Nephron (organoid): ENCODE measurements at regions not wholly inside any gene's neighbourhood (a gene's known extent, or its start where the extent isn't known, plus 50 kb on each side); places are given as distances from the start of the nearest gene placed in this dataset.

Source experiments
- H3K27ac Mint-ChIP-seq, 3 experiments: 2 replicates each; pipeline ENCODE4 v1.8.0; 2020; ENCODE audit warnings: mixed read lengths in 3 of 3, mild to moderate bottlenecking in 2 of 3, moderate library complexity in 1 of 3
- H3K27me3 Mint-ChIP-seq: 2 replicates; pipeline ENCODE4 v1.8.0; 2021; ENCODE audit warnings: low read depth, mild to moderate bottlenecking, moderate library complexity, mixed read lengths
- H3K36me3 Mint-ChIP-seq: 2 replicates; pipeline ENCODE4 v1.8.0; 2020; ENCODE audit warnings: low read depth, mixed read lengths
- H3K4me1 Mint-ChIP-seq: 2 replicates; pipeline ENCODE4 v1.8.0; 2020; ENCODE audit warnings: mixed read lengths
- H3K4me3 Mint-ChIP-seq, 3 experiments: 2 replicates each; pipeline ENCODE4 v1.8.0; 2020; ENCODE audit warnings: mild to moderate bottlenecking in 3 of 3, mixed read lengths in 3 of 3, moderate library complexity in 2 of 3
- H3K9me3 Mint-ChIP-seq: 2 replicates; pipeline ENCODE4 v1.8.0; 2020; ENCODE audit warnings: mixed read lengths
- TF ChIP-seq, protein P1 (sequence below), 3 experiments: fragments of 200-600 bp; sonication (generic); IDR thresholded peaks; one replicate each; pipeline ENCODE4 v1.5.0; 2021; ENCODE audit warnings: antibody characterized with exemption in 3 of 3; ENCODE audit not compliant: unreplicated experiment in 3 of 3

DNA sequence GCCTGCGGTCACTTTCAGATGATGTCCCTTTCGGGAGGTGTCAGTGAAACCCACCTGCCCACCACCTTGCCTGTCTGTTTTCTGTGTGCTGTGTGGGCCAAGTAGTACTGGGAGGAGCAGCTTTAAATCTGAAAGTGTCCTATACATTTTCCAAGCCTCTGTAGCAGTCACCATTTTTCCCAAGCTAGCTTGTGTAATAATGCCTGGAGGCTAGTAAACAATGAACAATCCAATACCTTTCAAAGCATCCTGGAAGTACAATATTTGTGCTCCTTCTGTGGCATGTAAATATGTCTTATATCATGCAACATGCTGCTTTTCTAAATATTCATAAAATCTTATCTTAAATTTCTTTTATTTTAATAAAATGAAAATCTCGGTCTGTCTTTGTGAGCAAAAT lies 111.6 kb upstream of the C1GALT1C1 start:
- Mint-ChIP-seq H3K27ac (no peak overlapping the region), H3K9me3 (peaks cover 3% of the 10 kb centered on the region), H3K27me3 (no peaks in the 10 kb centered on the region), H3K4me1 (no peaks in the 10 kb centered on the region), H3K4me3 (no peak overlapping the region), H3K36me3 (no peaks in the 10 kb centered on the region)
- TF ChIP-seq, protein P1, sequence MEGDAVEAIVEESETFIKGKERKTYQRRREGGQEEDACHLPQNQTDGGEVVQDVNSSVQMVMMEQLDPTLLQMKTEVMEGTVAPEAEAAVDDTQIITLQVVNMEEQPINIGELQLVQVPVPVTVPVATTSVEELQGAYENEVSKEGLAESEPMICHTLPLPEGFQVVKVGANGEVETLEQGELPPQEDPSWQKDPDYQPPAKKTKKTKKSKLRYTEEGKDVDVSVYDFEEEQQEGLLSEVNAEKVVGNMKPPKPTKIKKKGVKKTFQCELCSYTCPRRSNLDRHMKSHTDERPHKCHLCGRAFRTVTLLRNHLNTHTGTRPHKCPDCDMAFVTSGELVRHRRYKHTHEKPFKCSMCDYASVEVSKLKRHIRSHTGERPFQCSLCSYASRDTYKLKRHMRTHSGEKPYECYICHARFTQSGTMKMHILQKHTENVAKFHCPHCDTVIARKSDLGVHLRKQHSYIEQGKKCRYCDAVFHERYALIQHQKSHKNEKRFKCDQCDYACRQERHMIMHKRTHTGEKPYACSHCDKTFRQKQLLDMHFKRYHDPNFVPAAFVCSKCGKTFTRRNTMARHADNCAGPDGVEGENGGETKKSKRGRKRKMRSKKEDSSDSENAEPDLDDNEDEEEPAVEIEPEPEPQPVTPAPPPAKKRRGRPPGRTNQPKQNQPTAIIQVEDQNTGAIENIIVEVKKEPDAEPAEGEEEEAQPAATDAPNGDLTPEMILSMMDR (IDR thresholded peaks at IDR 0.05; ENCODE audit: unreplicated experiment in 3 of 3) = no peak

DNA sequence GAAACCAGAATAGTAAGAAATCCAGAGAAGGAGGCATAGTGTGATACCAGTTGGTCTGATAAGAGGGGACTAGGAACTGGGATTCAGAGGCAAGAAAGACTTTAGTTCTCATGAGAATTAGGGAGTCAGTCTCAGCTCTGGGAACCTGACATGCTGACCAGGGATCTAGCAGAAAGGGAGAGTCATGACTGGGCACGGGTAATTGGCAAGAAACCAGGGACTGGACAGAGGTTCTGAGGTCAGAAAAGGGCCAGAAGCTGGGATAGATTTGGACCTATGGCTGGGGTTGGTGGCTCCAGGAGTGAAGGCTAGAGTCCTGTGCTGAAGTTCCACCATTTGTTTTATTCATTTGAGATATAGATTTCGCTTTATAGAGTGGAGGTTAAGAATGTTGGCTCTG lies 110.2 kb upstream of the C1GALT1C1 start:
- no peak overlapping the region for H3K27ac Mint-ChIP-seq
- H3K36me3 Mint-ChIP-seq = no peaks in the 10 kb centered on the region
- peaks cover 3% of the 10 kb centered on the region for H3K9me3 Mint-ChIP-seq
- H3K4me3 Mint-ChIP-seq = no peak overlapping the region
- TF ChIP-seq, protein P1 (IDR thresholded peaks at IDR 0.05; ENCODE audit: unreplicated experiment in 3 of 3) = no peak
- no peaks in the 10 kb centered on the region for H3K4me1 Mint-ChIP-seq
- H3K27me3 Mint-ChIP-seq = no peaks in the 10 kb centered on the region

DNA sequence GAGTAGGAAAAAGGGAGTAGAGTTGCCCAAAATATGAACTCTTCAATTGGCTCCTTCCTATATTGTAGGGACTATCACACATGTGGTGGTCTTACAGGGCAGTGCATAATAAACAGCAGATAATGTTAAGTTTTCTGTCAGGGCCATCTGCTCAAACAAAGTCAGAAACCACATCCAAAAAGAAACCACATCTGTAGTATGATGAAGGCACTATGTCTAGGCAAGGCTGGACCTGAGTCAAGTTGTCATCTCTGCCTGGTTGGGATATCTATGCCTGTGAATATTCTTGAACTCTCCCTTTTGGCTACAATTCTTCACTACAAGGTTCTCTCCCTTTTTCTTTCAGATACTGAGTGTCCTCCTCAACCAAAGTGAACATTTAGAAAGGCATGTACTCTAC lies 109.4 kb upstream of the C1GALT1C1 start:
- TF ChIP-seq, protein P1 (IDR thresholded peaks at IDR 0.05; ENCODE audit: unreplicated experiment in 3 of 3) = no peak
- Mint-ChIP-seq H3K4me1 (no peaks in the 10 kb centered on the region), H3K4me3 (no peak overlapping the region), H3K27me3 (no peaks in the 10 kb centered on the region), H3K36me3 (no peaks in the 10 kb centered on the region), H3K27ac (no peak overlapping the region), H3K9me3 (peaks cover 3% of the 10 kb centered on the region)

DNA sequence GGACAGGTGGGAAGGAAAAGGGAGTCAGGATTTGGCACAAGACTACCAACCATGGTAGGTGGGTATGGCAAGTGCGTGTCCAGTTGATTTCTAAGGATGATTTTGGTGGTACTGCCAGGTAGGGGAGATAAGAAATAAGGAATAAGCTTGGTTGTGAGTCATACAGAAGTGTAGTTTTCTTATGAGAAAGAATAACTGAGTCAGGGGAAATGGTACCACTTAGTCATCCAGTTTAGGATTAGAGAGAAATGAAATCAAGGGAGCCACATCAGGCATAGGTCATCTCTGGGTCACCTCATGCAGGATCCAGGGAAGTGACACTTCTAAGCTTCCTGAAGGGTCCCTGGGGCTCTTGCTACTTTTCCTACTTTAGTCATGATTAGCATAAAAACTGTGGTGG lies 107.1 kb upstream of the C1GALT1C1 start:
- Mint-ChIP-seq H3K4me1 (no peaks in the 10 kb centered on the region), H3K4me3 (no peak overlapping the region), H3K27ac (no peak overlapping the region), H3K27me3 (no peaks in the 10 kb centered on the region), H3K36me3 (no peaks in the 10 kb centered on the region), H3K9me3 (peaks cover 9% of the 10 kb centered on the region)
- TF ChIP-seq, protein P1 (IDR thresholded peaks at IDR 0.05; ENCODE audit: unreplicated experiment in 3 of 3) = no peak

DNA sequence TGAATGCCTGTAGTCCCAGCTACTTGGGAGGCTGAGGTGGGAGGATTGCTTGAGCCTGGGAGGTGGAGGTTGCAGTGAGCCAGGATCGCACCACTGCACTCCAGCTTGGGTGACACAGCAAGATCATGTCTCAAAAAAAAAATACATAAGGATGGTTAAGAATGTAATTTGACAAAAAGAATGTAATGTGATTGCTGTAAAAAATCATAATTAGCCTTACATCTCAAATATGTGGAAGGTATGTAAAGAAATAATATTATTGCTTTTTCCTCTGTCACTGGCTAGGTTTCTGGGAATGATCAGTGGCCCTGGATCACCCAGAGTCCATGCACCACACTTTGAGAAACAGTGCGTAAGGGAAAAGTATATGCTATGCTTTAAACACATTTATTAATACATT lies 106.1 kb upstream of the C1GALT1C1 start:
- no peaks in the 10 kb centered on the region for H3K27me3 Mint-ChIP-seq

DNA sequence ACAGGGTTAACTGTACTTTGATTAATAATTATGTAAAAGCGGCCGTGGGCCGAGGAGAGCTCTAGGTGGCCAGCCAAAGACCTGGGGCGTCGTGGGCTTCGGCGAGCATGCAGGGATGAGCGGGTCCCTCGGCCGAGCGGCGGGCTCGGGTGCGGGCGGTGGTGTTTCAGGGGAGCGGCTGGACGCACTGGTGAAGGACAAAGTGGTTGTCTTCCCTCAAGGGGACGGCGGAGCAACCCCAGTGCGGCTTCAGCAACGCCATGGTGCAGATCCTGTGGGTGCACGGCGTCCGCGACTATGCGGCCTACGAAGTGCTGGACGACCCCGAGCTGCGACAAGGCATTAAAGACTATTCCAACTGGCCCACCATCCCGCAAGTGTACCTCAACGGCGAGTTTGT lies 103.0 kb upstream of the C1GALT1C1 start:
- TF ChIP-seq, protein P1 (IDR thresholded peaks at IDR 0.05; ENCODE audit: unreplicated experiment in 3 of 3) = no peak
- Mint-ChIP-seq H3K9me3 (peaks cover 14% of the 10 kb centered on the region), H3K36me3 (no peaks in the 10 kb centered on the region), H3K27me3 (no peaks in the 10 kb centered on the region), H3K4me1 (peaks cover 3% of the 10 kb centered on the region), H3K27ac (no peak overlapping the region), H3K4me3 (no peak overlapping the region)

More for the DNA sequence above, 106.1 kb upstream of the C1GALT1C1 start:
- no peak overlapping the region for H3K27ac Mint-ChIP-seq
- H3K4me3 Mint-ChIP-seq = no peak overlapping the region
- H3K4me1 Mint-ChIP-seq = no peaks in the 10 kb centered on the region
- H3K9me3 Mint-ChIP-seq = peaks cover 15% of the 10 kb centered on the region
- TF ChIP-seq, protein P1 (IDR thresholded peaks at IDR 0.05; ENCODE audit: unreplicated experiment in 3 of 3) = no peak
- H3K36me3 Mint-ChIP-seq = no peaks in the 10 kb centered on the region
